Panc1 (cell line): ENCODE measurements at regions not wholly inside any gene's neighbourhood (a gene's known extent, or its start where the extent isn't known, plus 50 kb on each side); places are given as distances from the start of the nearest gene placed in this dataset.

Experiments
- ATAC-seq: fragments of 200-7000 bp; cut with Tn5 transposase; 2 replicates; pipeline ENCODE4 v1.9.1; 2020; ENCODE audit warnings: mild to moderate bottlenecking, moderate library complexity
- BruUV-seq: library from RNA; stranded (reverse); fragments of 400-500 nt; replicated peaks from 2 replicates; lab custom pipeline; 2021; lab: Mats Ljungman, UMichigan
- CTCF ChIA-PET: fragments of 300-600 bp; sonication (Branson Sonifier 250); formaldehyde crosslinking; loops from one replicate; lab custom pipeline; 2022; ENCODE audit warnings: antibody characterized with exemption; lab: Charles Lee
- POLR2A ChIA-PET: fragments of 300-600 bp; sonication (Branson Sonifier 250); formaldehyde crosslinking; loops from one replicate; lab custom pipeline; 2022; ENCODE audit warnings: antibody characterized with exemption; lab: Charles Lee
- DNase-seq: peaks from one replicate; pipeline ENCODE4 v3.0.0-alpha.2; 2010; ENCODE audit warnings: low read depth, low spot score
- H3K27ac ChIP-seq: 2 replicates; pipeline ENCODE4 v1.5.1; 2011; ENCODE audit warnings: mild to moderate bottlenecking, low read length, inconsistent platforms
- H3K27me3 ChIP-seq: fragments of 200-500 bp; sonication (Bioruptor generic); 2 replicates; pipeline ENCODE4 v1.6.0; 2014; ENCODE audit warnings: low read length, inconsistent platforms; ENCODE audit not compliant: control insufficient read depth, insufficient read depth
- H3K36me3 ChIP-seq: fragments of 200-500 bp; sonication (Bioruptor generic); 2 replicates; pipeline ENCODE4 v1.5.1; 2014; ENCODE audit warnings: inconsistent platforms, mild to moderate bottlenecking, low read length, moderate library complexity; ENCODE audit not compliant: control insufficient read depth, insufficient read depth
- H3K4me1 ChIP-seq: 2 replicates; pipeline ENCODE4 v1.5.1; 2011; ENCODE audit warnings: inconsistent platforms, mild to moderate bottlenecking, low read length, moderate library complexity; ENCODE audit not compliant: control insufficient read depth, insufficient read depth
- H3K4me3 ChIP-seq, 2 experiments: 2 replicates each; pipeline ENCODE4 v1.5.1; 2011 to 2012; ENCODE audit warnings: low read depth in 2 of 2, low read length in 2 of 2, mild to moderate bottlenecking in 2 of 2, inconsistent platforms in 1 of 2, moderate library complexity in 1 of 2
- H3K9me3 ChIP-seq: fragments of 200-500 bp; sonication (Bioruptor generic); 2 replicates; pipeline ENCODE4 v1.5.1; 2014; ENCODE audit warnings: low read depth, mild to moderate bottlenecking, inconsistent platforms, low read length, moderate library complexity; ENCODE audit not compliant: control insufficient read depth, insufficient read depth
- POLR2AphosphoS5 ChIP-seq: IDR thresholded peaks from 2 replicates; pipeline ENCODE4 v1.6.1; 2012; ENCODE audit warnings: mild to moderate bottlenecking, low read depth, low read length, moderate library complexity
- SIN3A ChIP-seq: IDR thresholded peaks from 2 replicates; pipeline ENCODE4 v1.6.1; 2012; ENCODE audit warnings: low read depth, mild to moderate bottlenecking, low read length, moderate library complexity, borderline replicate concordance; ENCODE audit not compliant: insufficient read depth
- TCF7L2 ChIP-seq: IDR thresholded peaks from 2 replicates; pipeline ENCODE4 v1.6.1; 2011; ENCODE audit warnings: mild to moderate bottlenecking, low read depth, low read length, inconsistent platforms
- in situ Hi-C: cut with HindIII; loops from 2 replicates; pipeline ENCODE4 v1.10.0; 2016; ENCODE audit warnings: low sequenced_read_pairs, low pct_unique_long_range_greater_than_20kb
- intact Hi-C: fragments of 100-400 bp; cut with micrococcal nuclease; formaldehyde crosslinking; loops from one replicate; pipeline ENCODE4 v1.10.0; 2022; ENCODE audit not compliant: unreplicated experiment
- TF ChIP-seq, protein P1 (sequence below), 2 experiments: IDR thresholded peaks; 2 replicates each; pipeline ENCODE4 v1.6.1; 2011 to 2012; ENCODE audit warnings: low read depth in 2 of 2, control low read depth in 1 of 2, low read length in 1 of 2, mild to moderate bottlenecking in 1 of 2, moderate library complexity in 1 of 2; ENCODE audit not compliant: insufficient read depth in 1 of 2
- TF ChIP-seq, protein P2 (sequence below): fragments of 450-650 bp; IDR thresholded peaks from 2 replicates; pipeline ENCODE4 v1.5.1; 2017; ENCODE audit warnings: mild to moderate bottlenecking

DNA sequence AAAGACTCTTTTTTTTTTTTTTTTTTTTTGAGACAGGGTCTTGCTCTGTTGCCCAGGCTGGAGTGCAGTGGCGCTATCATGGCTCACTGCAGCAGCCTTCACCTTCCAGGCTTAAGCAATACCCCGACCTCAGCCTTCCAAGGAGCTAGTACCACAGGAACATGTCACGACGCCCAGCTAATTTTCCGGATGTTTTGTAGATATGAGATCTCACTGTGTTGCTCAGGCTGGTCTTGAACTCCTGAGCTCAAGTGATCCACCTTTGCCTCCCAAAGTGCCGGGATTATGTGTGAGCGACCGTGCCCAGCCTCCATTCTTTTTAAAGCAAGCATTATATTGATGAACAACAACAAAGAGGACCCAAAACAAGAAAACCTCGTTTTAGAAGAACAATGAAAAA is 307.1 kb upstream of the ID2 start:
- Histone ChIP-seq H3K4me3 (no peak overlapping the region), H3K27me3 (no peaks in the 10 kb centered on the region), H3K27ac (no peak overlapping the region), H3K4me1 (no peaks in the 10 kb centered on the region), H3K36me3 (no peaks in the 10 kb centered on the region), H3K9me3 (peaks cover 5% of the 10 kb centered on the region; the same call in 1 of the 2 replicates)
- BruUV-seq = no TSS peak
- DNase-seq = no peak
- ATAC-seq = no peak
- CTCF ChIA-PET = no interaction called here
- intact Hi-C loops (no loop called here), in situ Hi-C loops (no loop called here)
- TF ChIP-seq, protein P1, sequence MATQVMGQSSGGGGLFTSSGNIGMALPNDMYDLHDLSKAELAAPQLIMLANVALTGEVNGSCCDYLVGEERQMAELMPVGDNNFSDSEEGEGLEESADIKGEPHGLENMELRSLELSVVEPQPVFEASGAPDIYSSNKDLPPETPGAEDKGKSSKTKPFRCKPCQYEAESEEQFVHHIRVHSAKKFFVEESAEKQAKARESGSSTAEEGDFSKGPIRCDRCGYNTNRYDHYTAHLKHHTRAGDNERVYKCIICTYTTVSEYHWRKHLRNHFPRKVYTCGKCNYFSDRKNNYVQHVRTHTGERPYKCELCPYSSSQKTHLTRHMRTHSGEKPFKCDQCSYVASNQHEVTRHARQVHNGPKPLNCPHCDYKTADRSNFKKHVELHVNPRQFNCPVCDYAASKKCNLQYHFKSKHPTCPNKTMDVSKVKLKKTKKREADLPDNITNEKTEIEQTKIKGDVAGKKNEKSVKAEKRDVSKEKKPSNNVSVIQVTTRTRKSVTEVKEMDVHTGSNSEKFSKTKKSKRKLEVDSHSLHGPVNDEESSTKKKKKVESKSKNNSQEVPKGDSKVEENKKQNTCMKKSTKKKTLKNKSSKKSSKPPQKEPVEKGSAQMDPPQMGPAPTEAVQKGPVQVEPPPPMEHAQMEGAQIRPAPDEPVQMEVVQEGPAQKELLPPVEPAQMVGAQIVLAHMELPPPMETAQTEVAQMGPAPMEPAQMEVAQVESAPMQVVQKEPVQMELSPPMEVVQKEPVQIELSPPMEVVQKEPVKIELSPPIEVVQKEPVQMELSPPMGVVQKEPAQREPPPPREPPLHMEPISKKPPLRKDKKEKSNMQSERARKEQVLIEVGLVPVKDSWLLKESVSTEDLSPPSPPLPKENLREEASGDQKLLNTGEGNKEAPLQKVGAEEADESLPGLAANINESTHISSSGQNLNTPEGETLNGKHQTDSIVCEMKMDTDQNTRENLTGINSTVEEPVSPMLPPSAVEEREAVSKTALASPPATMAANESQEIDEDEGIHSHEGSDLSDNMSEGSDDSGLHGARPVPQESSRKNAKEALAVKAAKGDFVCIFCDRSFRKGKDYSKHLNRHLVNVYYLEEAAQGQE (IDR thresholded peaks at IDR 0.05; ENCODE audit: insufficient read depth in 1 of 2, low read depth in 2 of 2, low read length in 1 of 2) = no peak
- TF ChIP-seq TCF7L2 = no peak
- TF ChIP-seq SIN3A = no peak
- POLR2A ChIA-PET = no interaction called here

DNA sequence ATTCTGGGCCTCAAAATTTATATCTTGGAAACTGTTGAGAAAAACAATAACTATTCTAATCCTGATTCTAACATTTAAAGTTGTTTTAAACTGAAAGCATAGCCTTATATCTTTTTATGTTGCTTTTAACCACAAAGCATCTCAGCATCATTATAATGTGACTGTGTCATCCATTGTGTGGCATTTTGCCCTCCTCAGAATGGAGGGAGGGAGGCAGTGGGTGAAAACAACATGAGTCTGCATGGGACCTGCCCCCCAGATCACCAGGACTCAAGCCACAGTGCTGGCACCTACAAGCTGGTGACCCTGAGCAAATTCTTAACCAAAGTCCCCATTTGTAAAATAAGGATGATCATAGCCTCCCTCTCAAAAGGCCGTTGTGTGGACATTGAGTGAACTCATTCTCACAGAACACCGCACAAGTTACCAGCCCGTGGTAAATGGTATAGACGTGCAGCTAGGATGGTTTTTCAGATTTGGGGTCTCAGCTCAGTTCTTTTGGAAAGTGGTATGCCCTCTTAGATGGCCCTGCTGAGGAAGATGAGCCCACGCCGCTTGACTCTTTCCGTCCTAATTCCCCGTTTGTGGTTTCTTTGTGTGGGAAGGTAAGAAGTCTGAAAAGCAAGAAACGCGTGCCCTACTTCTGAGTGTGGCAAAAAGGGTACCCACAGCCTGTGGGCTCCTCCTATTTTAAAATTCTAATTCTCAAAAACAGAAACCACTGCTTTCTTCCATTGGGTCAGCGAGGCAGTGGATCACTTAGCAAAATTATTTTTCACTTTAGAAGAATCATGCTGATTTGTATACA is 305.0 kb upstream of the ID2 start:
- no peak for TF ChIP-seq POLR2AphosphoS5
- TF ChIP-seq, protein P2, sequence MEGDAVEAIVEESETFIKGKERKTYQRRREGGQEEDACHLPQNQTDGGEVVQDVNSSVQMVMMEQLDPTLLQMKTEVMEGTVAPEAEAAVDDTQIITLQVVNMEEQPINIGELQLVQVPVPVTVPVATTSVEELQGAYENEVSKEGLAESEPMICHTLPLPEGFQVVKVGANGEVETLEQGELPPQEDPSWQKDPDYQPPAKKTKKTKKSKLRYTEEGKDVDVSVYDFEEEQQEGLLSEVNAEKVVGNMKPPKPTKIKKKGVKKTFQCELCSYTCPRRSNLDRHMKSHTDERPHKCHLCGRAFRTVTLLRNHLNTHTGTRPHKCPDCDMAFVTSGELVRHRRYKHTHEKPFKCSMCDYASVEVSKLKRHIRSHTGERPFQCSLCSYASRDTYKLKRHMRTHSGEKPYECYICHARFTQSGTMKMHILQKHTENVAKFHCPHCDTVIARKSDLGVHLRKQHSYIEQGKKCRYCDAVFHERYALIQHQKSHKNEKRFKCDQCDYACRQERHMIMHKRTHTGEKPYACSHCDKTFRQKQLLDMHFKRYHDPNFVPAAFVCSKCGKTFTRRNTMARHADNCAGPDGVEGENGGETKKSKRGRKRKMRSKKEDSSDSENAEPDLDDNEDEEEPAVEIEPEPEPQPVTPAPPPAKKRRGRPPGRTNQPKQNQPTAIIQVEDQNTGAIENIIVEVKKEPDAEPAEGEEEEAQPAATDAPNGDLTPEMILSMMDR = no peak
- TF ChIP-seq, protein P1 (IDR thresholded peaks at IDR 0.05; ENCODE audit: insufficient read depth in 1 of 2, low read depth in 2 of 2, low read length in 1 of 2) = no peak
- no peak for TF ChIP-seq SIN3A
- TF ChIP-seq TCF7L2 = no peak
- no TSS peak for BruUV-seq
- no peaks in the 10 kb centered on the region for H3K4me1 ChIP-seq
- POLR2A ChIA-PET = no interaction called here
- peaks cover 5% of the 10 kb centered on the region; the same call in 1 of the 2 replicates for H3K9me3 ChIP-seq
- H3K27ac ChIP-seq = no peak overlapping the region
- no peak overlapping the region for H3K4me3 ChIP-seq
- CTCF ChIA-PET = no interaction called here
- H3K27me3 ChIP-seq = no peaks in the 10 kb centered on the region
- no peak for ATAC-seq
- H3K36me3 ChIP-seq = no peaks in the 10 kb centered on the region
- intact Hi-C loops = no loop called here
- DNase-seq = no peak
- in situ Hi-C loops = no loop called here
